GM12873 (cell line): ENCODE measurements at regions not wholly inside any gene's neighbourhood (a gene's known extent, or its start where the extent isn't known, plus 50 kb on each side); places are given as distances from the start of the nearest gene placed in this dataset.

Experiments
- TF ChIP-seq, protein P1 (sequence below): IDR thresholded peaks from 2 replicates; pipeline ENCODE4 v1.5.1; 2012; ENCODE audit warnings: low read depth, mild to moderate bottlenecking, moderate library complexity, low read length, control low read depth; ENCODE audit not compliant: insufficient read depth; ENCODE audit errors: missing control alignments

DNA sequence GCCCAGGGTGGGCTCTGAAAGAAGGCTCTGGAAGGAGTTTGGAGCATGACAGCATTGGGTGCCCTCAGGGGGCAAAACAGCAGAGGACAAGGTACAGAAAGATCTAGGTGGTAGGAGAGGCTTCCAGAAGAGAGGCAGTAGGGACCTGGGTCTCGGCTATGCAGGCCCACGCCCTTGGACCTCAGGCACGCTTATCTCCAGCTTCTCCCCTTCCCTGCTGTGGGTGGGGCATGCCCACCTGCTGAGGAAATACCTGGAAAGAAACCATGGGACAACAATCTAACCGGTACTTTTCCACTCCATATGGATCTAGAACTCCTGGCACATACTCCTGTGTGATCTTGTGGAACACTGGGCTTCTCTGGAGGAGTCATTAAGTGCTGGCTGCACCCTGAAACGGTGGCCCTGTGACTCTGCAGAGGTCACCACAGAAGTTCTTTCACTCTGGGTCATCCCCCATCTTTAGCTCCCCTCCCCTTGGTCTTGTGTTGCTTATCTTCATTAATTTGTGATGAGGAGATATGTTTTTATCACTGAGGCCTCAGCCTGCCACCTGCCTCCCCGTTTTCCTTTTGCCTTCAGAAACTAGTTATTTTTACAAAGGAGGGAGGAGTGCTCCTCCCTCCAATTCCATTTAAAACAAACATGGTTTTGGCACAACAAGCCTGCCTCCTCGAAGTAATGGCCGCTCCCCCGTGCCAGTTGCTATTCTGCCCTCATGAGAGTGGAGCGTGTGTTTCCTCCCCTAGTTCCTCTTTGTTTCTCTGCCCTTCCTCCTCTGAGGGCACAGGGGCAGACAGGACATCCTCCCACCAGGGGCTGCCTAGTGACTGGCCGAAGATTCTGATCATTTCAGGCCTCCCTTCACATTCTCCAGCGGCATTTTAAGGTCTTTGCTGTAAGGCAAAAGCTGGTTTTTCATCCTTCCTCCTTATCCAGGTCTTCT is 78.0 kb upstream of the ATP5PO start:
- TF ChIP-seq, protein P1, sequence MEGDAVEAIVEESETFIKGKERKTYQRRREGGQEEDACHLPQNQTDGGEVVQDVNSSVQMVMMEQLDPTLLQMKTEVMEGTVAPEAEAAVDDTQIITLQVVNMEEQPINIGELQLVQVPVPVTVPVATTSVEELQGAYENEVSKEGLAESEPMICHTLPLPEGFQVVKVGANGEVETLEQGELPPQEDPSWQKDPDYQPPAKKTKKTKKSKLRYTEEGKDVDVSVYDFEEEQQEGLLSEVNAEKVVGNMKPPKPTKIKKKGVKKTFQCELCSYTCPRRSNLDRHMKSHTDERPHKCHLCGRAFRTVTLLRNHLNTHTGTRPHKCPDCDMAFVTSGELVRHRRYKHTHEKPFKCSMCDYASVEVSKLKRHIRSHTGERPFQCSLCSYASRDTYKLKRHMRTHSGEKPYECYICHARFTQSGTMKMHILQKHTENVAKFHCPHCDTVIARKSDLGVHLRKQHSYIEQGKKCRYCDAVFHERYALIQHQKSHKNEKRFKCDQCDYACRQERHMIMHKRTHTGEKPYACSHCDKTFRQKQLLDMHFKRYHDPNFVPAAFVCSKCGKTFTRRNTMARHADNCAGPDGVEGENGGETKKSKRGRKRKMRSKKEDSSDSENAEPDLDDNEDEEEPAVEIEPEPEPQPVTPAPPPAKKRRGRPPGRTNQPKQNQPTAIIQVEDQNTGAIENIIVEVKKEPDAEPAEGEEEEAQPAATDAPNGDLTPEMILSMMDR, result no peak

- TF ChIP-seq, protein P1, result no peak
These were observed 75.5 kb upstream of the ATP5PO start for GRCh38 chr21:33991133-33991532.

DNA sequence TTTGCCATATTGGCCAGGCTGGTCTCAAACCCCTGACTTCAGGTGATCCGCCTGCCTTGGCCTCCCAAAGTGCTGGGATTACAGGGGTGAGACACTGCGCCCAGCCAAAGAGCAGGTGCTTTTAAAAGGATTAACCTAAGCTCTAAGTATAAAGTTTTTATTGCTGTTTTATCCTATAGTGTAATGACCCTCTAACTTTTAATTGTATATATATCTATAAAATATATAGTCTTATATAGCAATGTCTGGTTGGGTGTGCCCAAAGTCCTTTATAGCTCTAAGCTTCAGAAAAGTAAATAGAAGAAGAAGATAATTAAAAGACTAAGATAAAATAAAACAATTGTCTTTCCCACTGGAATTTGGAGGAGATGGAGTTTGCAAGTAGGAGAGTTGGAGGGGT is 73.8 kb upstream of the ATP5PO start:
- TF ChIP-seq, protein P1, result no peak

DNA sequence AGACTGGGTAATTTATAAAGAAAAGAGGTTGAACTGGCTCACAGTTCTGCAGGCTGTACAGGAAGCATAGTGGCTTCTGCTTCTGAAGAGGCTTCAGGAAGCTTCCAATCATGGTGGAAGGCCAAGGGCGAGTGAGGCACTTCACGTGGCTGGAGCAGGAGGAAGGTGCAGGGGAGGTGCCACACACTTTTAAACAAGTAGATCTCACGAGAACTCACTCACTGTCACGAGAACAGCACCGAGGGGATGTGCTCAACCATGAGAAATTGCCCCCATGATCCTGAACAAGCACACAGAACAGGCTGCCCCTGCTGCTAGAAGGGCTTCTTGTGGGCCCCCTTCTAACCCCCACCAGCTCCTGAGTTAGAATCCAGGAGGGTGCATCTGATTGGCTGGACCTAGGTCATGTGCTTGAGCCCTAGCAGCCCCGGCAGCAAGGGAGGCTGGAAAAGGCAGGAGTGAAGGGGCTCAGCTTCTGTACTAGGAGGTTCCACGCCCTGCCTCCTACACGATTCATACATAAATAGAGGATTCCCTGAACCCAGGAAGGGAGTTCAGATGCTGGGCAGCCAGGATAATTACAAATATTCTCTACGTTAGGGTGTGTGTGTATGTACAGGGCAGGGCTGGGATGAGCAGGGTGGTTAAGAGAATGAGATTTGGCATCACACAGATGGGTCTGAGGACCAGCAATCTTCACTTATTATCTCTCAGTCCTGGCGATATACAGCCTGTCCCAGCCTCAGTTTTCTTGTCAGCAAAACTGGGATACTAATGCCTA is 72.8 kb upstream of the ATP5PO start:
- TF ChIP-seq, protein P1, result no peak

- TF ChIP-seq, protein P1, result no peak
These were observed 71.9 kb upstream of the ATP5PO start for GRCh38 chr21:33987461-33987860.

GRCh38 chr21:33985117-33986050 is 69.8 kb upstream of the ATP5PO start:
- TF ChIP-seq, protein P1, result no peak
